HG03135 (cell line): ENCODE measurements at regions not wholly inside any gene's neighbourhood (a gene's known extent, or its start where the extent isn't known, plus 50 kb on each side); places are given as distances from the start of the nearest gene placed in this dataset.

Experiments used
- ATAC-seq: cut with Tn5 transposase; IDR thresholded peaks from one replicate; pipeline ENCODE4 v1.9.1; 2021; ENCODE audit warnings: mild to moderate bottlenecking, moderate library complexity; ENCODE audit not compliant: unreplicated experiment

GRCh38 chr13:39159393-39159792 lies 121.1 kb downstream of the NHLRC3 start:
- ATAC-seq: no peak

DNA sequence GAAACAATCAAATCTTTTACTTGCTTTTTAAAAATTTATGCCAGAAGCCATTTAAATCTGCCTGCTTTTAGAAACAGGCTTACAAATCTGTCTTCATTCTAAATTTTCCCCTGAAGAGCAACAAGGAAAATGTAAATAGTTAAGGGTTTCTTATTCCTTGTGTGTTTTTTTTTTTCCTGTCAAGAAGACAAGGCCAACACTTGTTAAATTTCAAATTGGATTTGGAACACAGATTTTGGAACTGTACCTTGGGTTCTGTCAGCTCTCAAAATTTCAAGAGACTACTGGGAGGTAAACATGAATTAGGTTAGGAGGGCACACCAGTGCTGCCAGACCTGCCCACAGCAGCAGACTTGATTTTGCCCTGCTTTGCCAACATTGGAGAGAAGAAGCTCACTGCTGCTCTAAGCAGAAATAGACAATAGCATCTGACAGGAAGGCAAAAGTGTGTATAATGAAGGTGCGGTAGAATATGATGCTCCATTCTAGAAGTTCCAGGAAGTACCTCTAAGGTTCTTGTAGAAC lies 121.7 kb downstream of the NHLRC3 start:
- ATAC-seq: no peak

DNA sequence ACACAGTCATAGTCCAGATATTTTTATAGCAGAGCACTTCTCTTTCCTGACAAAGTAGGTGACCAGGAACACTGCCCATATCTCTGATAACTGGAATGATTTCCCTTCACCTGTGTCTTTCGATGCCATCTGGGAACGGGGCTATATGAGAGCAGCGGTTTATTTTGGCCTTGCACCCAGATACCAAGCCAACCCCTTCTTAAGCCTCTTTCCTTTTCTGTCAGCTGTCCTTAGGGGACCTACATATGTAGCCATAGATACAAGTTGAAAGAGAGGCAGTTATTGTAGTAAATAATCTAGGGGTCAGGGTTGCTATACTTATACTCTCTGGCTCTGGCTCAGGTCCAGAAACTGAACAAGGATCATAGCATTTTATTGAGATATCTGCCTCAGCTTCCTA lies 128.8 kb downstream of the NHLRC3 start:
- ATAC-seq: no peak

DNA sequence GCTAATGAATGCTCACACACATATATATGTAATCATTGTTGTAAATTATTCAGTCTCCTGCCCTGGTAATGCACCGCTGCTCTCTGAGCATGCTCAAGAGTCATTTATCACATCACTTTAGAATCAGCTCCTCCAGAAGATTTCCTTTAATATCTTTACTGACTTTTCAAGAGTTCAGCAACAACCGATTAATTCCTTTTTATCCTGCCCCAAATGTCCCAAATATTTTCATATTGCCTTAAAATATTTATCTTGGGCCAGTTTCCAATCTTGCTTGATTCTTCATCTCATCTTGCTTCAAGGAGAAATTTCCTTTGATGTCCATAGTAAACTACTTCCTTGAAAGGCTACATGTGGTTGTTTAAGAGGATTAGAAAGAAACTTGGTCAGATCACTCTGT lies 132.5 kb downstream of the NHLRC3 start:
- no peak for ATAC-seq

DNA sequence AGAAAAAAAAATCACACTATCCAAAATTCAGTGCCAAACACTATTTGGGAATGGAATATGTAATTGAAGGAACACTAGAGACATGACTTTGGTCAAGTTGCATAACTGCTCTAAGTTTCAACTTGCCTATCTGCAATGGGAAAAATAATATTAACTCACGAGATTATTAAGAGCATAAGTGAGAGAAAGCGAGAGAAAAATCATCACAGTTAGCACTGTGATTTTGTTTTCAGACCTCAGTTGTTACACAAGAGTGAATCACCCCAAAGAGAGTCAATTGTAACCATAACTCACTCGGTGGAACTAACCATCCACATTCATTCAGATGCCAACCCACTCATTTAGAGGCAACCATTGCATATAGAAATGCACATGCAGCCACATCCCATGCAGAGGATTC lies 147.1 kb downstream of the NHLRC3 start:
- ATAC-seq: no peak

GRCh38 chr13:39186205-39186875 lies 148.1 kb downstream of the NHLRC3 start:
- no peak for ATAC-seq

- ATAC-seq: no peak
These were observed 151.5 kb downstream of the NHLRC3 start for GRCh38 chr13:39189778-39190177.

DNA sequence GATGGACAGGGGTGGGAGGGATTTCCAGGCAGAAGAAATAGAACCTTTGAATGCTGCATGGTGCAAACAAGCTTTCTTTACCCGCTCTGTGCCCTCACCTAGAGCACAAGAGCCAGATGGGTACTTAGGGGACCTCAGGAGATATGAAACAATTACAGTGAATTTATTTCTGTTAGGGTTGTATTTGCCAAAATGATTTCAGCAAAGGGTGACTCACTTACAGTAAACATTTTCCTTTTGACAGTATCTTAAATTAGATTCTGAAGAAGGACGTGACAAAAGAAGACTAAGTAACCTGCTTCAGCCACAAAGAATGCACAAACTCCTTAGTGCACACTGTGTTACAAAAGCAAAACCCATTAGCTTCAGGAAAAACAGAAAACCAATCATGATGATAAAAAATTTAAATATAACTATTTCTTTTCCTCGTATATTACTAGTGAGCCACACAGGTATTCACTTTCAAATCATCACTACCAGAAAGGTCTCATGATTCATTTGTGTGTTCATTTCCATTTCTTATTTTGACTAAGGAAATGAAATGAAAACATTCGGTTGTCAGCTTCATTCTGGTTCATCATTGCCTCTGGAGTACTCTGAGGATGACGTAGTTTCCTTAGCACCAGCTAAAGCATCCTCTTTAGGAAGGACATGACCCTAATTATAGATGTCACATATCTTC lies 158.8 kb downstream of the NHLRC3 start:
- ATAC-seq: no peak

GRCh38 chr13:39197647-39198007 lies 159.4 kb downstream of the NHLRC3 start:
- ATAC-seq: no peak

DNA sequence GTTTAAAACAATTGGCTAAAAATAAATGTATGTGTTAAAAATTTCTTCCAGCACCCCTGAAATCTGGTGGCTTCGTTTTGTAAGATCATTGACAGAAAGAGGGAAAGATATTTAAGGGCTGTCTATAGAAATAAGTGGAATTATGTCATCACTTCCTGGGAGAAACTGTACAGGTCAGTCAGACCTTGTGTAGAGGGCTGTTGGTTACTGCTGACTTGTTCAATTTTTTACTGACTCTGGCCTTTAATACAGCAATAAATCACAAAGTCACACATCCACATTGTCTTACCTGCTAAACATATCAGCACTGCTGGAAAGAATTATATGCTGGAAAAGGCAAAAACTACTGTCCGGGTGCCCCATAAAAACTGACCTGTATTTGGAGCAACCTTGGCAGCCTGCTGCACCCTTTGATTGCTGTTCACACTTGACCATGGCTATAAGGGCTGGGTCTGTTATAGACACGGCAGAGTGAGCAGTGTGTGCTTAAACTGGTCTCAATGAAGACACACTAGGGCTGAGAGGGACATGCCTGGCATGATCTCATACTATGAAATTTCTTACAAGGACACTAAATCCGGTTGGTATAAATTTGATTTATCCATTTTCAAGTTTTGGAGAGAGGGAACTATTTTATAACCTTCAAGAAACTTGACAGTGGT lies 162.1 kb downstream of the NHLRC3 start:
- no peak for ATAC-seq

DNA sequence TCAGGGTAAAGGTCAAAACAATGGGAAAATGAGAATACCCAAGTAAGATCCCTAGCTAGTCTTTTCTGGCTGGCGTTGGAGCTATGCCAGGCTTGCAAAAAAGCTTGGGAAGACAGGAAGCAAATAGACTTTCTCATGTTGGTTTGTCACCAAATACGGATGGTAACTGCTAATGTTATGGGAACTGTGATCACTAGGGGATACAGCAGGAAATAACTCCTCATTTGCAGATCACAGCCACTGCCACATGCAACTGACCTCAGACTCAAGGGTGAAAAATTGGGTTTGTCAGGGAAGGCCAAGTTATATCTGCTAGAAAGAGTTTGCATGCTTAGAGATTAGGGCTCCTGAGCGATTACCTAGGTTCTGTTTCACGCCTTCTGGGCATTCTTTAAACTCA lies 162.9 kb downstream of the NHLRC3 start:
- ATAC-seq: no peak

GRCh38 chr13:39202746-39203145 lies 164.5 kb downstream of the NHLRC3 start:
- no peak for ATAC-seq

- no peak for ATAC-seq
These were observed 170.4 kb downstream of the NHLRC3 start for GRCh38 chr13:39208636-39209035.

GRCh38 chr13:39209731-39210531 lies 171.7 kb downstream of the NHLRC3 start:
- no peak for ATAC-seq

DNA sequence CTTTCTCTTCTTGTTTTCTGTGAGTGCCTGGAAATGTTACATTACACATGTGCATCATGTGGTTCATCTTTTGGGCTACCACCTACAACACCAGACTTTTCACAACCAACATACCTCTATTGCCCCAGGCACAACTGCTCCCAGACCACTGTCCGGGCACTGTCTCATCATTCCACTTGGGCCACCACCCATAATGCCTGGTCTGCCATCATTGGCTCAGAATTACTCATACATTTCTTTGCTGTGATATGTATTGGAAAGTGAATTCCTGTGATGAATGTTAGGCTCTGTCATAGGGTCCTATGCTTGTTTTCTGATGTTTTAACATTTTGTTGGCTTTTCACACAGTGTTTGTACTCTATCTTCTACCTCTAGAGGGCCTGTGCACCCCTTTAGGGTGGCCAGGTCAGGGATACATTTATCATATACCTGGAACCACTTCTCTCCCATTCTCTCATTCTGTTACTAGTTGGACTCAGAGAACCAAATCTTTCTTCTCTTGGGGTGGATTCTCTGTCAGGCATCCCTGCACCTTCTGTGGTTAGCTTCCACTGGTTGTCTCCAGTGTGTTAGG lies 172.8 kb downstream of the NHLRC3 start:
- no peak for ATAC-seq

GRCh38 chr13:39215971-39216370 lies 177.7 kb downstream of the NHLRC3 start:
- ATAC-seq: no peak

GRCh38 chr13:39217471-39217870 lies 179.2 kb downstream of the NHLRC3 start:
- ATAC-seq: no peak

- ATAC-seq: no peak
These were observed 186.5 kb downstream of the NHLRC3 start for GRCh38 chr13:39224671-39225240.

GRCh38 chr13:39225860-39226259 lies 187.6 kb downstream of the NHLRC3 start:
- no peak for ATAC-seq

DNA sequence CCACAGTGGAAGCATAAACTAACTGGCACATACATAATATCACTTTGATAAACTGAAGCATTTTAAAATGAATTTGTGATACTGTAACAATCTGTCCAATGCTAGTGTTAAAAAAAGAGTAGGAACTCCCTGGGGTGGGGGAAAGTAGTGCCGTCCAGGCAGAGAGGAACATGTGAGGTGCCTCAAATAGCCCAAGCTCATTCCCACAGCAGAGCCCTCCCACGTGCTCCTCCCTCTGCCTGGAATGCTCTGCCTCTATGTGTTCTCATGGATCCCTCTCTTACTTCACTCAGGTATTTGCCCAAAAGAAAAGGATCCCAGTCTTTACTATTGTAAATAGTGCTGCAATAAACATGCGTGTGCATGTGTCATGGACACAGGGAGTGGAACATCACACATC lies 188.1 kb downstream of the NHLRC3 start:
- ATAC-seq: no peak
